HepG2 (cell line): ENCODE measurements at regions not wholly inside any gene's neighbourhood (a gene's known extent, or its start where the extent isn't known, plus 50 kb on each side); places are given as distances from the start of the nearest gene placed in this dataset.
A peak's percentile ranks its signal among the peaks of the same experiment; 100 is the strongest.

Experiments used
- ARID3A ChIP-seq: IDR thresholded peaks from 2 replicates; pipeline ENCODE4 v1.6.1; 2012; ENCODE audit warnings: low read depth, low read length, improper control_type of control experiment
- ATAD3A ChIP-seq: sonication (generic); formaldehyde crosslinking; IDR thresholded peaks from 2 replicates; pipeline ENCODE4 v1.4.0; 2020; ENCODE audit warnings: missing genetic modification reagents
- E2F2 ChIP-seq: sonication (generic); formaldehyde crosslinking; IDR thresholded peaks from 2 replicates; pipeline ENCODE4 v1.4.0; 2020; ENCODE audit warnings: missing genetic modification reagents, borderline replicate concordance
- ERF ChIP-seq: IDR thresholded peaks from 2 replicates; pipeline ENCODE4 v1.6.1; 2018; ENCODE audit warnings: missing biosample characterization, missing genetic modification reagents
- GTF2F1 ChIP-seq: fragments of 150-350 bp; IDR thresholded peaks from 2 replicates; pipeline ENCODE4 v1.6.1; 2014; ENCODE audit warnings: low read length
- HHEX ChIP-seq: IDR thresholded peaks from 2 replicates; pipeline ENCODE4 v1.6.1; 2016; ENCODE audit warnings: control low read depth
- KLF15 ChIP-seq: sonication (generic); formaldehyde crosslinking; IDR thresholded peaks from 2 replicates; pipeline ENCODE4 v1.8.1; 2023; ENCODE audit warnings: borderline replicate concordance, mild to moderate bottlenecking, inconsistent platforms, missing genetic modification reagents, mixed read lengths
- MED1 ChIP-seq: sonication (generic); formaldehyde crosslinking; IDR thresholded peaks from 2 replicates; pipeline ENCODE4 v1.4.0; 2020; ENCODE audit warnings: missing genetic modification reagents
- MLXIP ChIP-seq: sonication (generic); formaldehyde crosslinking; IDR thresholded peaks from 2 replicates; pipeline ENCODE4 v1.9.0; 2021; ENCODE audit warnings: missing genetic modification reagents, borderline replicate concordance
- NCOA1 ChIP-seq: sonication (generic); formaldehyde crosslinking; IDR thresholded peaks from 2 replicates; pipeline ENCODE4 v1.9.0; 2021; ENCODE audit warnings: missing genetic modification reagents
- PBX3 ChIP-seq: sonication (generic); formaldehyde crosslinking; IDR thresholded peaks from 2 replicates; pipeline ENCODE4 v1.8.1; 2023; ENCODE audit warnings: missing genetic modification reagents, inconsistent platforms, borderline replicate concordance
- SAFB2 ChIP-seq: sonication (generic); formaldehyde crosslinking; IDR thresholded peaks from 2 replicates; pipeline ENCODE4 v1.5.1; 2020; ENCODE audit warnings: missing genetic modification reagents, low read depth, mild to moderate bottlenecking, borderline replicate concordance
- TFDP2 ChIP-seq: sonication (generic); formaldehyde crosslinking; IDR thresholded peaks from 2 replicates; pipeline ENCODE4 v1.4.0; 2020; ENCODE audit warnings: missing genetic modification reagents
- USF2 ChIP-seq, 2 experiments: sonication (generic) in 1 of 2; formaldehyde crosslinking in 1 of 2; IDR thresholded peaks; 2 replicates each; pipeline versions ENCODE4 v1.5.1 to v1.6.1; 2011 to 2020; ENCODE audit warnings: borderline replicate concordance in 1 of 2, low read depth in 1 of 2, low read length in 1 of 2, mild to moderate bottlenecking in 1 of 2, missing genetic modification reagents in 1 of 2, moderate library complexity in 1 of 2
- ZMAT3 ChIP-seq: sonication (generic); formaldehyde crosslinking; conservative IDR thresholded peaks from 2 replicates; pipeline ENCODE4 v1.7.0; 2021; ENCODE audit warnings: missing genetic modification reagents
- ZNF207 ChIP-seq: fragments of 450-650 bp; IDR thresholded peaks from 2 replicates; pipeline ENCODE4 v1.6.1; 2016; ENCODE audit warnings: antibody characterized with exemption, borderline replicate concordance
- ZNF264 ChIP-seq: sonication (generic); formaldehyde crosslinking; IDR thresholded peaks from 2 replicates; pipeline ENCODE4 v1.4.0; 2020; ENCODE audit warnings: missing genetic modification reagents
- ZNF343 ChIP-seq: sonication (generic); formaldehyde crosslinking; IDR thresholded peaks from 2 replicates; pipeline ENCODE4 v1.4.0; 2020; ENCODE audit warnings: mild to moderate bottlenecking, missing genetic modification reagents
- ZNF546 ChIP-seq: sonication (generic); formaldehyde crosslinking; conservative IDR thresholded peaks from 2 replicates; pipeline ENCODE4 v1.8.1; 2023; ENCODE audit warnings: mild to moderate bottlenecking, missing genetic modification reagents

GRCh38 chr20:12925210-12925755 lies 83.5 kb upstream of the SPTLC3 start (continued):
- no peak for TF ChIP-seq ATAD3A (CRISPR knock-in tag)
- TF ChIP-seq SAFB2 (CRISPR knock-in tag): no peak
- no peak for TF ChIP-seq ZNF546
- no peak for TF ChIP-seq KLF15
- TF ChIP-seq ARID3A: 0 out of 2 replicates have a peak, but pooled peaks have one; percentile 53
- no peak for TF ChIP-seq MLXIP (CRISPR knock-in tag)
- no peak for TF ChIP-seq NCOA1
- no peak for TF ChIP-seq USF2 (IDR thresholded peaks at IDR 0.05; ENCODE audit: low read depth, low read length)
- no peak; the same call in 1 of the 2 replicates for TF ChIP-seq USF2 (CRISPR knock-in tag; IDR thresholded peaks at IDR 0.05; ENCODE audit: borderline replicate concordance)
- TF ChIP-seq HHEX: no peak
- TF ChIP-seq TFDP2 (CRISPR knock-in tag): peak; percentile 77
- TF ChIP-seq MED1 (CRISPR knock-in tag): peak; percentile 61; the same call in 1 of the 2 replicates
- 0 out of 2 replicates have a peak, but pooled peaks have one; percentile 61 for TF ChIP-seq ZNF343 (CRISPR knock-in tag)
- peak; percentile 92 for TF ChIP-seq ERF (CRISPR knock-in tag)
- no peak for TF ChIP-seq ZNF264 (CRISPR knock-in tag)
- no peak for TF ChIP-seq GTF2F1
- no peak for TF ChIP-seq PBX3 (CRISPR knock-in tag)
- TF ChIP-seq ZNF207: no peak
- no peak for TF ChIP-seq ZMAT3
- TF ChIP-seq E2F2 (CRISPR knock-in tag): 0 out of 2 replicates have a peak, but pooled peaks have one; percentile 40
